Astrocyte of the cerebellum (primary cell): ENCODE measurements at regions not wholly inside any gene's neighbourhood (a gene's known extent, or its start where the extent isn't known, plus 50 kb on each side); places are given as distances from the start of the nearest gene placed in this dataset.

Experiments used
- DNase-seq: peaks from one replicate; pipeline ENCODE4 v3.0.0-alpha.2; 2011; ENCODE audit warnings: low read depth
- H3K4me3 ChIP-seq: 2 replicates; pipeline ENCODE4 v1.5.1; 2011; ENCODE audit warnings: mild to moderate bottlenecking, low read depth, low read length, moderate library complexity
- in situ Hi-C: cut with HindIII; loops from 2 replicates; pipeline ENCODE4 v1.10.0; 2017; ENCODE audit warnings: low sequenced_read_pairs
- TF ChIP-seq, protein P1 (sequence below): IDR thresholded peaks from 2 replicates; pipeline ENCODE4 v1.5.1; 2012; ENCODE audit warnings: low read length, low read depth, moderate library complexity, mild to moderate bottlenecking; ENCODE audit errors: missing control alignments

- TF ChIP-seq, protein P1, sequence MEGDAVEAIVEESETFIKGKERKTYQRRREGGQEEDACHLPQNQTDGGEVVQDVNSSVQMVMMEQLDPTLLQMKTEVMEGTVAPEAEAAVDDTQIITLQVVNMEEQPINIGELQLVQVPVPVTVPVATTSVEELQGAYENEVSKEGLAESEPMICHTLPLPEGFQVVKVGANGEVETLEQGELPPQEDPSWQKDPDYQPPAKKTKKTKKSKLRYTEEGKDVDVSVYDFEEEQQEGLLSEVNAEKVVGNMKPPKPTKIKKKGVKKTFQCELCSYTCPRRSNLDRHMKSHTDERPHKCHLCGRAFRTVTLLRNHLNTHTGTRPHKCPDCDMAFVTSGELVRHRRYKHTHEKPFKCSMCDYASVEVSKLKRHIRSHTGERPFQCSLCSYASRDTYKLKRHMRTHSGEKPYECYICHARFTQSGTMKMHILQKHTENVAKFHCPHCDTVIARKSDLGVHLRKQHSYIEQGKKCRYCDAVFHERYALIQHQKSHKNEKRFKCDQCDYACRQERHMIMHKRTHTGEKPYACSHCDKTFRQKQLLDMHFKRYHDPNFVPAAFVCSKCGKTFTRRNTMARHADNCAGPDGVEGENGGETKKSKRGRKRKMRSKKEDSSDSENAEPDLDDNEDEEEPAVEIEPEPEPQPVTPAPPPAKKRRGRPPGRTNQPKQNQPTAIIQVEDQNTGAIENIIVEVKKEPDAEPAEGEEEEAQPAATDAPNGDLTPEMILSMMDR, result no peak
- H3K4me3 ChIP-seq, result no peak overlapping the region
- DNase-seq, result no peak
- in situ Hi-C loops, result no loop called here
These were observed 171.0 kb upstream of the ZNF32 start for GRCh38 chr10:43819464-43820230.

- no peak for DNase-seq
- in situ Hi-C loops, result no loop called here
- TF ChIP-seq, protein P1, result no peak
- H3K4me3 ChIP-seq, result no peak overlapping the region
These were observed 170.0 kb upstream of the ZNF32 start for GRCh38 chr10:43818687-43819086.

- TF ChIP-seq, protein P1, result no peak
- no peak overlapping the region for H3K4me3 ChIP-seq
- in situ Hi-C loops, result no loop called here
- no peak for DNase-seq
These were observed 168.7 kb upstream of the ZNF32 start for GRCh38 chr10:43817368-43817767.

DNA sequence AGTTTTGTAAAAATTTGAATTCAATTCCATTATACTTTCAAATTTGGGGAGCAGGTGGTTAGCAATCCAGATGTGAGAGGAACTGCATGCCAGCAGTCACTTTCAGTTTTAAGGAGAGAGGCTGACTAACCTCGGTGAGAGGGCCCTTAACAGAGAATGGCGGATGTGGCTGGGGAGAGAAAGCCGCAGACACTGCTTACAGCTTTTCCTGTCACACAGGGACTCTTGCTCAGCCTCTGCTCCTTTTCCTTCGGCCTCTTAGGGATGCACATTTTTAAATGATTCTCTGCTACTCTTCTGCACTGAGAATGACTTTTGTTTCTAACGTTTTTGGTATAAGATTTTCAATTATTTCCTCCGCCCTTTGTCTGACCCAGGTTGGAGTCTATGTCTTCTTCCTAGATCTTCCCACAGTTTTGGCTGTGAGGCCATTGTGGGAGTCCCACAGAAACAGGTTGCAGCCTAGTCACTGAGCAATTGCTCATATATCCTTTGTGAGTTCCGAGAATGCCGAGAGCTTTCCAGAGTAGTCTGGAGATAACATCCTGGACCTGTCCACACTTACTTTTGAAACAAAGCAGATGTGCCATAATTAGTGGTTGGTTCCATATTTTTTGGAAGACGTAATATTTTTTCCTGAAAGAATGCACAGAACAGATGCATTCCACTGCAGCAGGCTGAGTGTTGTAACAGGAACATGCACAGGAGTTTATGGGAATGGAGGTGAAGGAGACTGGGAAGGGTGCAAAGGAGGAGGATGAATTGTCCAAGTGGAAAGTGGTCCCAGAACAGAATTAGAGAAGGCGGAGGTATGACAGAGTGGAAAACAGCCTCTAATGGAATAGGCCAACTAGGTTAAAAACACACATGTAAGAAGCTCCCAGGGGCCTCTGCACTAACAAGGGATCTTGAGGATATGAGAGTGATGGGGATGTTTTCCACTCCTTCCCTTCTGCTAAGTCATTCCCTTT is 168.0 kb upstream of the ZNF32 start:
- in situ Hi-C loops, result no loop called here
- DNase-seq, result no peak
- TF ChIP-seq, protein P1, result no peak
- no peak overlapping the region for H3K4me3 ChIP-seq

- TF ChIP-seq, protein P1, result no peak
- no peak overlapping the region for H3K4me3 ChIP-seq
- no peak for DNase-seq
- in situ Hi-C loops, result no loop called here
These were observed 166.7 kb upstream of the ZNF32 start for GRCh38 chr10:43815181-43815885.

DNA sequence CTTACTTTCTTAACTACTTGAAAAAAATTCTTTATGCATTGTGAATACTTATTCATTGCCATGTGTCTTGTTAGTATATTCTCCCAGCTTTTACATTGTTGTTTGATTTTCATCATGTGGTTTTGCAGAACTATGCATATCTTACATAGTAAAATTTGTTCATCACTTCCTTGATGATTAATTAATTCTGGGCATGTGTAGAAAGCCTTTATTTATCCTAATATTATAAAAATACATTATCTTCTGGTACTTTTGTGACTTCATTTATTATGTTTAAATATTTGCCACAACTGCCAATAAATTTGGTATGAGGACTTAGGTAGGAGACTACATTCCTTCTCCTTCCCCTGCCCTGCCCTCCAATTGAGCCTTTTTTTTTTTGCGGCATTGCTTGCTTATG is 166.0 kb upstream of the ZNF32 start:
- TF ChIP-seq, protein P1, result no peak
- in situ Hi-C loops, result no loop called here
- no peak overlapping the region for H3K4me3 ChIP-seq
- no peak for DNase-seq
